HepG2 (cell line): ENCODE measurements at regions not wholly inside any gene's neighbourhood (a gene's known extent, or its start where the extent isn't known, plus 50 kb on each side); places are given as distances from the start of the nearest gene placed in this dataset.

ENCODE experiments used
- ATAC-seq: fragments of 200-7000 bp; cut with Tn5 transposase; 3 replicates; pipeline ENCODE4 v1.9.1; 2020; ENCODE audit warnings: mild to moderate bottlenecking, moderate library complexity
- BruUV-seq: library from RNA; stranded (reverse); fragments of 400-500 nt; replicated peaks from 2 replicates; lab custom pipeline; 2021; lab: Mats Ljungman, UMichigan
- CTCF ChIA-PET: fragments of 300-600 bp; formaldehyde crosslinking; extraction: SDS; loops from one replicate; lab custom pipeline; 2021; ENCODE audit warnings: low total read pairs, inconsistent platforms, low intra/inter-chr PET ratio; lab: Yijun Ruan, JAX
- POLR2A ChIA-PET: fragments of 350-600 bp; sonication (Branson Sonifier 250); formaldehyde crosslinking; loops from one replicate; lab custom pipeline; 2020; ENCODE audit warnings: antibody characterized with exemption, inconsistent platforms; lab: Yijun Ruan, JAX
- DNase-seq: peaks from one replicate; pipeline ENCODE4 v3.0.0-alpha.2; 2015; ENCODE audit warnings: low spot score
- FAIRE-seq: peaks from 3 replicates; lab custom pipeline; 2011; peaks lifted over from hg19 to GRCh38; lab: Jason Lieb, UNC
- H2AFZ ChIP-seq: one replicate; pipeline ENCODE4 v1.6.1; 2011; ENCODE audit warnings: low read length, inconsistent platforms
- H3K27ac ChIP-seq: fragments of 300-600 bp; 3 replicates; pipeline ENCODE4 v1.8.0; 2011; ENCODE audit warnings: mixed run types, mild to moderate bottlenecking, mixed read lengths, low read length, inconsistent platforms; ENCODE audit not compliant: insufficient read depth; ENCODE audit errors: extremely low read length
- H3K27me3 ChIP-seq, 2 experiments: fragments of 200-600 bp in 1 of 2; 2 replicates in 1 of 2; 3 replicates in 1 of 2; pipeline versions ENCODE4 v1.6.0 to v1.8.0; 2011; ENCODE audit warnings: low read length in 2 of 2, mild to moderate bottlenecking in 2 of 2, moderate library complexity in 2 of 2, inconsistent platforms in 1 of 2; ENCODE audit not compliant: insufficient read depth in 2 of 2, control insufficient read depth in 1 of 2
- H3K36me3 ChIP-seq, 2 experiments: fragments of 200-600 bp in 1 of 2; replicated peaks in 1 of 2; 2 replicates in 1 of 2; 3 replicates in 1 of 2; pipeline versions ENCODE4 v1.5.1 to v1.8.0; 2011; ENCODE audit warnings: low read length in 2 of 2, inconsistent platforms in 1 of 2; ENCODE audit not compliant: insufficient read depth in 2 of 2, control insufficient read depth in 1 of 2
- H3K4me1 ChIP-seq: 2 replicates; pipeline ENCODE4 v1.5.1; 2012; ENCODE audit warnings: low read length, inconsistent platforms; ENCODE audit not compliant: insufficient read depth
- H3K4me2 ChIP-seq: 2 replicates; pipeline ENCODE4 v1.6.0; 2011; ENCODE audit warnings: low read depth, low read length, inconsistent platforms
- H3K4me3 ChIP-seq, 3 experiments: fragments of 200-600 bp in 1 of 3; sonication (generic), shearing (Covaris generic) in 1 of 3; replicated peaks in 1 of 3; 2 replicates each; pipeline ENCODE4 v1.5.1; 2011 to 2016; ENCODE audit warnings: low read length in 3 of 3, inconsistent platforms in 2 of 3, low read depth in 2 of 3, mild to moderate bottlenecking in 2 of 3, control low read depth in 1 of 3, mixed read lengths in 1 of 3; ENCODE audit not compliant: insufficient read depth in 1 of 3
- H3K79me2 ChIP-seq: one replicate; pipeline ENCODE4 v1.6.1; 2011; ENCODE audit warnings: low read length, inconsistent platforms; ENCODE audit not compliant: insufficient read depth
- H3K9ac ChIP-seq: 2 replicates; pipeline ENCODE4 v1.6.0; 2011; ENCODE audit warnings: mild to moderate bottlenecking, low read depth, low read length, inconsistent platforms; ENCODE audit not compliant: insufficient read depth
- H3K9me3 ChIP-seq: 2 replicates; pipeline ENCODE4 v1.5.1; 2012; ENCODE audit warnings: mild to moderate bottlenecking, low read length
- H4K20me1 ChIP-seq: 2 replicates; pipeline ENCODE4 v1.6.0; 2011; ENCODE audit warnings: inconsistent platforms, mild to moderate bottlenecking, low read length, moderate library complexity; ENCODE audit not compliant: insufficient read depth
- ESRRA ChIP-seq: sonication (generic); formaldehyde crosslinking; IDR thresholded peaks from 2 replicates; pipeline ENCODE4 v1.5.1; 2020; ENCODE audit warnings: mild to moderate bottlenecking, low read depth, missing genetic modification reagents
- FOXA1 ChIP-seq, 2 experiments: fragments of 450-650 bp in 1 of 2; sonication (generic) in 1 of 2; formaldehyde crosslinking in 1 of 2; IDR thresholded peaks; 2 replicates each; pipeline versions ENCODE4 v1.4.0 to v1.6.1; 2016 to 2020; ENCODE audit warnings: missing genetic modification reagents in 1 of 2
- HMGA1 ChIP-seq: sonication (generic); formaldehyde crosslinking; conservative IDR thresholded peaks from 2 replicates; pipeline ENCODE4 v1.4.0; 2020; ENCODE audit warnings: missing genetic modification reagents
- MTERF4 ChIP-seq: sonication (generic); formaldehyde crosslinking; IDR thresholded peaks from 2 replicates; pipeline ENCODE4 v1.8.0; 2023; ENCODE audit warnings: mild to moderate bottlenecking, missing genetic modification reagents
- PCBP1 ChIP-seq: fragments of 200-400 bp; formaldehyde crosslinking; IDR thresholded peaks from 2 replicates; pipeline ENCODE4 v1.6.1; 2017; ENCODE audit warnings: mild to moderate bottlenecking, low read depth, low read length, borderline replicate concordance
- REXO4 ChIP-seq: sonication (generic); formaldehyde crosslinking; IDR thresholded peaks from 2 replicates; pipeline ENCODE4 v1.8.0; 2022; ENCODE audit warnings: missing genetic modification reagents, mild to moderate bottlenecking, borderline replicate concordance
- RFX5 ChIP-seq: IDR thresholded peaks from 2 replicates; pipeline ENCODE4 v1.6.1; 2011; ENCODE audit warnings: low read depth, low read length, improper control_type of control experiment
- TGIF2 ChIP-seq: IDR thresholded peaks from 2 replicates; pipeline ENCODE4 v1.6.1; 2016; ENCODE audit warnings: control low read depth, missing compliant biosample characterization
- TIGD3 ChIP-seq: sonication (generic); formaldehyde crosslinking; IDR thresholded peaks from 2 replicates; pipeline ENCODE4 v1.5.1; 2020; ENCODE audit warnings: mild to moderate bottlenecking, missing genetic modification reagents, borderline replicate concordance
- TRIM24 ChIP-seq: sonication (generic); formaldehyde crosslinking; IDR thresholded peaks from 2 replicates; pipeline ENCODE4 v1.8.0; 2022; ENCODE audit warnings: mild to moderate bottlenecking, missing genetic modification reagents
- U2AF1 ChIP-seq: fragments of 200-400 bp; formaldehyde crosslinking; optimal IDR thresholded peaks from 2 replicates; pipeline ENCODE3; 2017; ENCODE audit warnings: mild to moderate bottlenecking, low read depth, low read length
- WIZ ChIP-seq: sonication (generic); formaldehyde crosslinking; IDR thresholded peaks from 2 replicates; pipeline ENCODE4 v1.5.1; 2020; ENCODE audit warnings: mild to moderate bottlenecking, missing genetic modification reagents
- ZBTB7B ChIP-seq: sonication (generic); formaldehyde crosslinking; IDR thresholded peaks from 2 replicates; pipeline ENCODE4 v1.4.0; 2020; ENCODE audit warnings: missing genetic modification reagents
- ZNF207 ChIP-seq: fragments of 450-650 bp; IDR thresholded peaks from 2 replicates; pipeline ENCODE4 v1.6.1; 2016; ENCODE audit warnings: antibody characterized with exemption, borderline replicate concordance
- ZNF614 ChIP-seq: IDR thresholded peaks from 2 replicates; pipeline ENCODE4 v1.6.1; 2018; ENCODE audit warnings: missing biosample characterization, missing genetic modification reagents, inconsistent platforms, borderline replicate concordance
- ZNF740 ChIP-seq: sonication (generic); formaldehyde crosslinking; IDR thresholded peaks from 2 replicates; pipeline ENCODE4 v1.4.0; 2020; ENCODE audit warnings: missing genetic modification reagents
- ZNF749 ChIP-seq: sonication (generic); formaldehyde crosslinking; IDR thresholded peaks from 2 replicates; pipeline ENCODE4 v1.8.0; 2022; ENCODE audit warnings: mild to moderate bottlenecking, missing genetic modification reagents, moderate library complexity, borderline replicate concordance
- ZNF891 ChIP-seq: sonication (generic); formaldehyde crosslinking; IDR thresholded peaks from 2 replicates; pipeline ENCODE4 v1.5.0; 2020; ENCODE audit warnings: mild to moderate bottlenecking, missing genetic modification reagents
- ZSCAN25 ChIP-seq: sonication (generic); formaldehyde crosslinking; IDR thresholded peaks from 2 replicates; pipeline ENCODE4 v1.8.0; 2022; ENCODE audit warnings: mild to moderate bottlenecking, missing genetic modification reagents
- ZSCAN30 ChIP-seq: sonication (generic); formaldehyde crosslinking; IDR thresholded peaks from 2 replicates; pipeline ENCODE4 v1.5.0; 2020; ENCODE audit warnings: mild to moderate bottlenecking, missing genetic modification reagents
- WGBS: methylation state at CpG from one replicate; pipeline ENCODE4 v1.1.6; 2017; ENCODE audit warnings: low lambda C conversion rate; 5-methylcytosine and 5-hydroxymethylcytosine counted together
- in situ Hi-C: cut with HindIII; loops from 2 replicates; pipeline ENCODE4 v1.10.0; 2017; ENCODE audit warnings: low pct_unique_long_range_greater_than_20kb; ENCODE audit not compliant: extremely low pct_ligation_motif_present
- intact Hi-C: fragments of 100-400 bp; cut with micrococcal nuclease; formaldehyde crosslinking; loops from one replicate; pipeline ENCODE4 v1.10.0; 2022; ENCODE audit not compliant: unreplicated experiment

- BruUV-seq = no TSS peak
- POLR2A ChIA-PET = no interaction called here
- ATAC-seq (no peak), DNase-seq (no peak)
- H3K4me3 ChIP-seq = no peak overlapping the region
- H3K9me3 ChIP-seq = no peaks in the 10 kb centered on the region
- no peaks in the 10 kb centered on the region for H3K79me2 ChIP-seq
- peaks cover 0 to 5% of the 10 kb centered on the region in 2 experiments; a peak in 1 of 5 replicates for H3K27me3 ChIP-seq
- in situ Hi-C loops = no loop called here
- H3K36me3 ChIP-seq = no peaks in the 10 kb centered on the region
- H3K9ac ChIP-seq = no peak overlapping the region
- no peak for TF ChIP-seq ZBTB7B (CRISPR knock-in tag)
- no peak for TF ChIP-seq REXO4 (CRISPR knock-in tag)
- TF ChIP-seq ZNF740 (CRISPR knock-in tag) = no peak
- no peak for TF ChIP-seq TRIM24
- no peak for TF ChIP-seq WIZ (CRISPR knock-in tag)
- TF ChIP-seq ZSCAN30 (CRISPR knock-in tag) = no peak
- no peak for TF ChIP-seq RFX5
- no peak for TF ChIP-seq ZNF614 (CRISPR knock-in tag)
- TF ChIP-seq ZNF207 = no peak
- no peak for TF ChIP-seq PCBP1
- TF ChIP-seq ZNF891 (CRISPR knock-in tag) = no peak
- no peak for TF ChIP-seq ZNF749 (CRISPR knock-in tag)
- TF ChIP-seq ESRRA (CRISPR knock-in tag) = no peak
- TF ChIP-seq MTERF4 (CRISPR knock-in tag) = no peak
- TF ChIP-seq TGIF2 (CRISPR knock-in tag) = no peak
- TF ChIP-seq HMGA1 (CRISPR knock-in tag) = no peak
- TF ChIP-seq U2AF1 = no peak
- TF ChIP-seq ZSCAN25 (CRISPR knock-in tag) = no peak
- TF ChIP-seq TIGD3 (CRISPR knock-in tag) = no peak
- no peak for TF ChIP-seq FOXA1 (IDR thresholded peaks at IDR 0.05)
- TF ChIP-seq FOXA1 (CRISPR knock-in tag; IDR thresholded peaks at IDR 0.05) = no peak
- TF ChIP-seq, all 625 proteins: peak for 0
- intact Hi-C loops = no loop called here
- Histone ChIP-seq H4K20me1 (no peaks in the 10 kb centered on the region), H3K4me1 (no peaks in the 10 kb centered on the region), H3K4me2 (no peak overlapping the region), H2AFZ (no peak overlapping the region), H3K27ac (no peak overlapping the region)
- CTCF ChIA-PET = no interaction called here
- no peak for FAIRE-seq
- WGBS = 3% methylated on average over 3 of the region's 3 CpGs
These were observed 256.1 kb upstream of the IRX2 start for GRCh38 chr5:3007577-3007976.
